ENCODE measurements at regions not wholly inside any gene's neighbourhood (a gene's known extent, or its start where the extent isn't known, plus 50 kb on each side); places are given as distances from the start of the nearest gene placed in this dataset.
"Not testable (repeated sequence)": the region's sequence is repeated elsewhere in the genome, so short reads cannot be mapped to it uniquely, and the experiment has no call there.

GRCh38 chr2:43068631-43069517 is 157.5 kb downstream of the ZFP36L2 start:
- DNase-seq: no peak

GRCh38 chr2:43068041-43068533 is 158.3 kb downstream of the ZFP36L2 start:
- DNase-seq: no peak

GRCh38 chr2:43067254-43068040 is 159.0 kb downstream of the ZFP36L2 start:
- DNase-seq: no peak

DNA sequence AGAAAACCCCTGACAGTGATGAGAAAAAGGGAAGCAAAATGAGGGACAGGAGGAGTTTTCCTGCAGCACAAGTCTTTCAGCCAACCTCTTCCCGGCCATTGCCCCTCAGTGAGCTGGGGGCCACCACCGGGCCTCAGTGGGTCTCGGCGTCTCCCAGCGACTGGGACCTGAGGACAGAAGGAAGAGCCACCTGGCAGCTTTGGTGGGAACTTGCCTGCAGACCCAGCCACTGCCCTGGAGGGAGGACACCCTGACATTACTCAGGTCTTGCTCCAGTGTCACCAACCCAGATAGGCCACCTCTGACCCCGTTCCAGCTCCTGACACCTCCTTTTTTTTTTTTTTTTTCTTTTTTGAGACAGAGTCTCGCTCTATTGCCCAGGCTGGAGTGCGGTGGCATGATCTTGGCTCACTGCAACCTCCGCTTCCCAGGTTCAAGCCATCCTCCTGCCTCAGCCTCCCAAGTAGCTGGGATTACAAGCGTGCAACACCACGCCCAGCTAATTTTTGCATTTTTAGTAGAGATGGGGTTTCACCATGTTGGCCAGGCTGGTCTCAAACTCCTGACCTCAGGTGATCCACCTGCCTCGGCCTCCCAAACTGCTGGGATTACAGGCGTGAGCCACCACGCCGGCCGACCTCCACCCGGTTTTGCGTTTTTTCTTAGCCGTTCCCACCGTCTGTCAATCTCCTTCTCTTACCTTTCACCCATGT is 159.7 kb downstream of the ZFP36L2 start:
- DNase-seq: not testable (repeated sequence)

DNA sequence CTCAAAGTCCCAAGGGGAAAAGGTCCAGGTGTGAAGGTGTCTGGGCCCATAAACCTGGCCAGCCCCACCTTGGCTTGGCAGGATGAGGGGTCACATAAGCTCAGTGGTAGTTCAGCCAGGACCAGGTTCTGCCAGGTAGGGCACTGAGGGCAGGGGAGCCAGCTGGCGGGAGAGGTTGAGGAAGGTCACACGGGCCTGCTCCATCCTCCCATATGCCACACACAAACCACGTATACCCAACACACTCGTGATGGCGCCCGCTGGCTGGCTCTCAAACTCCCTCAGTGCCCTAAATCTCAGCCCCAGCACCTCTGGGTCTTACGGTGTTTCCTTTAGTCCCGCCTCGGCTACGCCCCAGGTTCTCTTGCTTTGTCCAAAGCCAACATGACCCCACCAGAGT is 160.5 kb downstream of the ZFP36L2 start:
- no peak for DNase-seq

DNA sequence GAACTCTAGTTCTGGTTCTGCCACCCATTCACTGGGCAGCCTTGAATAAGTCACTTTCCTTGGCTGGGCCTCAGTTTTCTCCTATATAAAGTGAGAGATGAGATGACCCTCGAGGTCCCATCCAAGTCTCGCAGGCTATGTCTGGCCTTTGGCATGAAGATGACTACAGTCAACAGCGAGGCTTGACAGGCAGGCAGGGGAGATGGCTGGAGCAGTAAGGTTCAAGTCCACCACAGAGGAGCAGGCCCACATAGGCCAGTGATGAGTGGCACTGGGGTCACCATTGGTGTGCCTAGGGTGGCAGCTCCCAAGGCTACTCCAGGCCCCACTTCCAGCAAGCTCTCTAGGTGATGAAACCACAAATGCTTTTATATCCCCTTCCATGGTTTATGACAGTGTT is 161.4 kb downstream of the ZFP36L2 start:
- no peak for DNase-seq

GRCh38 chr2:43063096-43063495 is 163.3 kb downstream of the ZFP36L2 start:
- not testable (repeated sequence) for DNase-seq

DNA sequence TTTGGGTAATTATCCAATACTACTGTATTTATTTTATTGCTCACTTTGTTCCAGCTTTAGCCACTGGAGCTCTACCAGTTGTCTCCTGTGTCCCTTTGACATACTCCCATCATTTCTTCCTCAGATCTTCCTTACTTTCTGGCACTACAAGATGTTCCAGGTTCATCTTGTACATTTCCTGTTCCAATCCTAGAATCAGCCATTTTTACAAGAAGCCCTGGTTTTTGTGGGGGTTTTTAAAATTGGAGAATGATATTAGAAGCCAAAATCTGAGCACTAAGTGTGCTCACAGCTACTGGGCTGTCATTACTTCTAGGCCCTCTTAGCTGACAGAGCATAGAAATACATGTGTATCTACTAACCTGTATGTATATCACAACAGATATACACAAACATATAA is 164.3 kb downstream of the ZFP36L2 start:
- no peak for DNase-seq

DNA sequence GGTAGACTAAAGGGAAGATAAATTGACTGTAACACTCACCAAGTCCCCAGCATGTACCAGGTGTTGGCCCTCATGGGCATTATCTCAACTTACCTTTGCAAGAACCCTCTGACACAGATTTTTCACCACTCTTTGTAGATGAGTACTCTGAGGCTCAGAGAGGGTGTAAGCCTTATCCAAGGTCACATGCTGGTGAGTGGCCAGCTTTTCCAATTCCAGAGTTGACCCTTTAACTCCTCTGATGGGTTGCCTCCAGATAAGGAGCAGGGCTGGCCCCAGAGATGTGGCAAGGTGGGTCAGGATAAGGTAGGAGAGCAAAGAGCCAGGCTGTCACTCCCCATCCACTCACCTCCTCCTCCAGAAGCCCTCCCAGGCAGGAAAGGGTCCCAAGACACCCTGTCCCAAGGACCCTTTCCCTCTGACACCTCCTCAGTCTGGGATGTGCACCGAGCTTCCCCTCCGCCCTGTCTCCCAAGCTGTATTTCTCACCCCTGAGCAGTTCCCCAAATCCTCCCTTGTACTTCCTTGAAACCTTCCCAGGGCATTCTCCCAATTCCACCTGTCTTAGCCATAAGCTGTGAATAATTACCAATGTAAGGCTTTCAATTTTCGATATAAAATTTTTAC is 165.9 kb downstream of the ZFP36L2 start:
- no peak for DNase-seq

DNA sequence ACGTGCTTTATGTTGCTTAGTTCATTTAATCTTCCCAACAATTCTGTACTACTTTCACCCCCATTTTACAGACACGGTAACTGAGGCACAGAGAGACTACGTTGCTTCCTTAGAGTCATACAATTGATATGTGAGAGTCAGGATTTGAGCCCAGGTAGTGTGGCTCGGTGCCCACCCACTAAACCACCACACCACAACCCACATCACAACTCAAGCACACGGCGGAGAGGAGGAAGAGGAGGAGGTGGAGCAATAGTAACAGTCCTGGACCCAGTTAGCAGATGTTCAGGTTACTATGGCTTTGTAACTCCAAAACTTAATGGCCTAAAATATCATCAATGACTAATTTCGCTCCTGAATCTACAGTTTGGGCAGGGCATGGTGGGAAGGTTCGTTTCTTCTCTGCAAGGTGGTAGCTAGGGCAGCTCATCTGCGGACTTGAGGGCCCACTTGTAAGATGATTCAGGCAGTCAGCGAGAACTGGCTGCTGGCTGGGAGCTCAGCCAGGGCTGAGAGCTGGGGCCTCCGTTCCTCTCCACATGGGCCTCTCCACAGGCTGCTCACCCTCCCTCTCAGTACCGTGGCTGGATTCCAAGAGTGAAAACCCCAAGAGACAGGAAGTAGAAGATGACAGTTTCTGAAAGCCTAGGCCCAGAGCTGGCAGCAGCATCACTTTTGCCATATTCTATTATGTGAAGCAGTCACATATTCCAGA is 167.1 kb downstream of the ZFP36L2 start:
- peak; percentile 78 for DNase-seq

DNA sequence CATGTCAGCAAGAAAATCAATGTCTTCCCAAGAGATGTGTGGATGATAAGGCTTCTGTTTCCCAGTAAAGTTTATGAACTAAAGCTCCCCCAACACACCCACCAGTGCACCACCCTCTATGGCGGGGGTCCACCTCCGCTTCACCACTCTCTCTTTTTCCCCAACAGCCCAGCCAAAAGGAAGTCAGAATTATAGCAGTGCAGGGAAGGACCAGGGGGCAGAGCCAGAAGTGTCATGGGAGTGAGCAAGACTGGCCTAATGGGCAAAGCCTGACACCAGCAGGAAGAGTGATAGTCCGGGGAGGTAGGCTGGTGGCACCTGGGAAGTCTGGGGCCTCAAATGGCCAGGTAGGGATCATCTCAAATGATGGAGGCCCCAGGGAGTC is 167.7 kb downstream of the ZFP36L2 start:
- DNase-seq: no peak

DNA sequence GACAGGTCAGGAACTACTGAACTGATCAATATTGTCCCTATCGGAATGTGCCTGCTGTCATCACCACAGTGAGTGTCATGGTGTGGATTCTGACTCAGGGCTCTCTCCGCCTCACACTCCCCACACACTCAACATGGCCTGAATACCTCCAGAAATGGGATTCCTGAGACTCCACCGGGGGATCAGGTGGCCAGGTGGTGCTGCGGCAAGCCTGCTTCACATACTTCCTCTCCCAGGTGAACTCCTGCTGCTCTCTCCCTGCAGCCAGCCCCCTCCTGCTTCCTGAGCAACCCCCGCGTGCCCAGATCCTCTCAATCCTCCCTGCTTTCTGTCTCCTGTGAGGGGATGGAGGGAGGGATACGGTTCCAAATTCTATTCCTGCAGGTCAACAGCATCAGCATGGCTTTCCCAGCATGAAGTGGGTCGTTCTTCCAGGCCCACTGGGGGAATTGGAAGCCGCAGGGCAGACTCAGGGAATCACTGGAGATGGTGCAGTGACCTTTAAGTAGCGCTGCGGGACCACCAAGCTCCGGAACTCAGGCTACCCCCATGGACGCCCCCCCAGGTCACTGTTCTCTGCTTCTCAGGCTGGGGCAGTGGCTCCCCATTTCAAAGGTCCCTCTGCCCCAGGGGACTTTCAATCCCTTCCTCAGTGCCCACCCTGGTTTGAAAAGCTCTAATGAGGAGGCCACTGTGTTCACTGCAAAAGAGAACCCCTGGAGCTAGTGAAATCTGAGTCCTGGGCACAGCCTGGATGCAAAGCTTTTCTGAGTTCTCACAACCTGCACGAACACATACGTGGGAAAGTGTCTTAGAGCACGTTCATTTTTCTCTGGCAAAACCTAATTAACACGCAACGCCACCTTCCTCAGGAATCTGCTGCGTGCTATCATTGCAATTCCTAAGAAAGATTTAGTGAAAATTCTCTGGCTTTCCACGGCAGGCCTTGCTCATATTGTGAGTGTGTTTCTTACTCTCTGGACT is 168.4 kb downstream of the ZFP36L2 start:
- no peak for DNase-seq

GRCh38 chr2:43057026-43057741 is 169.2 kb downstream of the ZFP36L2 start:
- peak; percentile 5 for DNase-seq

DNA sequence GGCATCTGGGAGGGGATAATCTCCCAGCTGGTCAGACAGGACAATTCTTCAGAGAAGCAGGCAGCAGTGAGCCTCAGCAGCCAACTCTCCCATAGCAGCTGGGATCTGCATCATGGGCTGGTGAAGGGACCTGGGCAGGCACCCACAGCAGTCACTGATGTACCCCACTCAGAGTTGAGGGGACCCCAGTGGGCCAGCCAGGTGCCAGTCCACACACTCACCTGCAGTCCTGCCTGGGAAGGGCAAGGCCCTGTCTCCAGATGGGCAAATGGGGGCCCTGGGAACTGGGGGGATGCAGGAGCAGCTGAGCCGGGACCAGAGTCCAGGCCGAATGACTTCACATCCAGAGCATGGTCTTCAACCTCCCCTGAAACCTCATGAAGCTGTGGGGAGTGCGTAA is 170.4 kb downstream of the ZFP36L2 start:
- DNase-seq: no peak

- no peak for DNase-seq
Measured at GRCh38 chr2:43055086-43055912, 171.1 kb downstream of the ZFP36L2 start.

DNA sequence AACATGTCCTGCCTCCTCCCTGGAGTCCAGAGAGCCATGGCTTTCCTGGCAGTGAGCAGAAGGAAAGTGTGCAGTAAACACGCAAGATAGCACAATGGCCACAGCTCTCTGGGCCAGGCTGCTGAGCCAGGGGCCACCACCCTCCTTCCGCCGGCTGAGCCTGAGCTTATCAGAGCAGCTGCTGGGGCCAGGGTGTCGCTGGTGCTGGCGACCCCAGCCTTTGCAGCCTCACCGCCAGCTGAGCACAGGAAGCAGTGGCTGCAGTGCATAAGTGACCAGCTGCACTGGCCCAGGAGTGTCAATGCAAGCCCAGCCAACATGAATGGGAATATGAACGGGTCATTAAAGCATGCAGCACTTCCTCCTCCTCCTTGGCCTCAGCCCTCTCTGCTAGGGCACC is 172.0 kb downstream of the ZFP36L2 start:
- no peak for DNase-seq

DNA sequence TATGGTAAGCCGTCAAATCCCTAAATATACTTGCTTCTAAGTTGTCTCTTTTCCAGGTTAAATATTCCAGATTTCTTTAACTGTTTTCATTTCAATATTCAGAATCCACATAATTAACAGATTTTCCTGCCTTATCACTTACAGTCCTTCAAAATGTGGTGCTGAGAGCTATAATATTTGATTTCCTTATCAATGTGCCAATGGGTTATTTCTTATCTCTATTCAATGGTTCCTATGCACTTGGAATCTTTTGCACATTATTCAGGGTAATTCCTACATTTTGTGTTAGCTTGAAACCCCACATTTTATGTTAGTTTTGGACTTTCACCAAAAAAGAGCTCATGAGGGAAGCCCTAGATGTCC is 173.5 kb downstream of the ZFP36L2 start:
- DNase-seq: no peak

- no peak for DNase-seq
Measured at GRCh38 chr2:43052204-43052943, 174.0 kb downstream of the ZFP36L2 start.

- DNase-seq: no peak
Measured at GRCh38 chr2:43051338-43051737, 175.1 kb downstream of the ZFP36L2 start.

Data from NCI-H2107 (cell line).